Skeletal muscle satellite cell (primary cell): ENCODE measurements at regions not wholly inside any gene's neighbourhood (a gene's known extent, or its start where the extent isn't known, plus 50 kb on each side); places are given as distances from the start of the nearest gene placed in this dataset.

Experiments
- H3K27me3 ChIP-seq: 2 replicates; pipeline ENCODE4 v1.7.0; 2013; ENCODE audit warnings: low read length; ENCODE audit not compliant: control insufficient read depth, insufficient read depth
- H3K36me3 ChIP-seq: 2 replicates; pipeline ENCODE4 v1.7.0; 2013; ENCODE audit warnings: mild to moderate bottlenecking, control low read depth, low read length; ENCODE audit not compliant: insufficient read depth
- H3K4me1 ChIP-seq: 2 replicates; pipeline ENCODE4 v1.7.0; 2013; ENCODE audit warnings: low read length; ENCODE audit not compliant: control insufficient read depth, insufficient read depth
- H3K4me2 ChIP-seq: 2 replicates; pipeline ENCODE4 v1.7.0; 2013; ENCODE audit warnings: mild to moderate bottlenecking, low read length
- H3K4me3 ChIP-seq: 2 replicates; pipeline ENCODE4 v1.7.0; 2013; ENCODE audit warnings: low read length
- H3K9ac ChIP-seq: 2 replicates; pipeline ENCODE4 v1.7.0; 2013; ENCODE audit warnings: mild to moderate bottlenecking, low read depth, low read length, moderate library complexity
- H3K9me3 ChIP-seq: replicated peaks from 2 replicates; pipeline ENCODE4 v1.7.0; 2013; ENCODE audit warnings: mild to moderate bottlenecking, control low read depth, low read length

- no peak overlapping the region for H3K4me3 ChIP-seq
- H3K9ac ChIP-seq, result no peak overlapping the region
- no peak overlapping the region for H3K4me2 ChIP-seq
- H3K36me3 ChIP-seq, result no peaks in the 10 kb centered on the region
- no peaks in the 10 kb centered on the region for H3K4me1 ChIP-seq
- no peaks in the 10 kb centered on the region for H3K27me3 ChIP-seq
- H3K9me3 ChIP-seq, result no peaks in the 10 kb centered on the region
Measured at GRCh38 chr12:91370086-91370868, 187.7 kb upstream of the DCN start.

- no peaks in the 10 kb centered on the region for H3K4me1 ChIP-seq
- no peak overlapping the region for H3K4me2 ChIP-seq
- no peaks in the 10 kb centered on the region for H3K9me3 ChIP-seq
- no peak overlapping the region for H3K9ac ChIP-seq
- no peaks in the 10 kb centered on the region for H3K36me3 ChIP-seq
- no peaks in the 10 kb centered on the region for H3K27me3 ChIP-seq
- no peak overlapping the region for H3K4me3 ChIP-seq
Measured at GRCh38 chr12:91368613-91369012, 186.0 kb upstream of the DCN start.

GRCh38 chr12:91367234-91367849 is 184.7 kb upstream of the DCN start:
- Histone ChIP-seq H3K4me3 (no peak overlapping the region), H3K9ac (no peak overlapping the region), H3K4me1 (no peaks in the 10 kb centered on the region), H3K36me3 (no peaks in the 10 kb centered on the region), H3K27me3 (no peaks in the 10 kb centered on the region), H3K9me3 (no peaks in the 10 kb centered on the region), H3K4me2 (no peak overlapping the region)

- H3K27me3 ChIP-seq, result no peaks in the 10 kb centered on the region
Measured at GRCh38 chr12:91364471-91365184, 182.0 kb upstream of the DCN start.

GRCh38 chr12:91361864-91362263 is 179.2 kb upstream of the DCN start:
- peaks cover 3% of the 10 kb centered on the region for H3K4me1 ChIP-seq
- no peak overlapping the region for H3K4me3 ChIP-seq
- H3K27me3 ChIP-seq, result no peaks in the 10 kb centered on the region
- H3K36me3 ChIP-seq, result no peaks in the 10 kb centered on the region
- H3K4me2 ChIP-seq, result peak overlapping the region; percentile 64
- no peaks in the 10 kb centered on the region for H3K9me3 ChIP-seq
- H3K9ac ChIP-seq, result peak overlapping the region; percentile 41

More at GRCh38 chr12:91364471-91365184, 182.0 kb upstream of the DCN start:
- Histone ChIP-seq H3K36me3 (no peaks in the 10 kb centered on the region), H3K4me1 (peaks cover 3% of the 10 kb centered on the region), H3K9ac (no peak overlapping the region), H3K4me2 (no peak overlapping the region), H3K9me3 (no peaks in the 10 kb centered on the region), H3K4me3 (no peak overlapping the region)

- no peaks in the 10 kb centered on the region for H3K36me3 ChIP-seq
- H3K27me3 ChIP-seq, result no peaks in the 10 kb centered on the region
- peaks cover 15% of the 10 kb centered on the region for H3K4me1 ChIP-seq
- H3K9me3 ChIP-seq, result no peaks in the 10 kb centered on the region
- no peak overlapping the region for H3K4me2 ChIP-seq
- H3K9ac ChIP-seq, result no peak overlapping the region
- H3K4me3 ChIP-seq, result no peak overlapping the region
Measured at GRCh38 chr12:91357381-91357780, 174.8 kb upstream of the DCN start.

- H3K27me3 ChIP-seq, result no peaks in the 10 kb centered on the region
- no peak overlapping the region for H3K9ac ChIP-seq
- H3K9me3 ChIP-seq, result no peaks in the 10 kb centered on the region
- peaks cover 12% of the 10 kb centered on the region for H3K4me1 ChIP-seq
- H3K4me3 ChIP-seq, result no peak overlapping the region
- no peak overlapping the region for H3K4me2 ChIP-seq
- H3K36me3 ChIP-seq, result no peaks in the 10 kb centered on the region
Measured at GRCh38 chr12:91356405-91356804, 173.8 kb upstream of the DCN start.

- Histone ChIP-seq H3K4me1 (peaks cover 12% of the 10 kb centered on the region), H3K9me3 (no peaks in the 10 kb centered on the region), H3K4me2 (no peak overlapping the region), H3K36me3 (no peaks in the 10 kb centered on the region), H3K4me3 (no peak overlapping the region), H3K9ac (no peak overlapping the region), H3K27me3 (no peaks in the 10 kb centered on the region)
Measured at GRCh38 chr12:91355150-91356006, 172.8 kb upstream of the DCN start.

GRCh38 chr12:91353266-91353665 is 170.6 kb upstream of the DCN start:
- H3K4me3 ChIP-seq, result no peak overlapping the region
- no peaks in the 10 kb centered on the region for H3K36me3 ChIP-seq
- no peaks in the 10 kb centered on the region for H3K27me3 ChIP-seq
- peaks cover 12% of the 10 kb centered on the region for H3K4me1 ChIP-seq
- no peak overlapping the region for H3K4me2 ChIP-seq
- H3K9ac ChIP-seq, result no peak overlapping the region
- H3K9me3 ChIP-seq, result no peaks in the 10 kb centered on the region

- Histone ChIP-seq H3K4me3 (no peak overlapping the region), H3K27me3 (no peaks in the 10 kb centered on the region), H3K4me1 (no peaks in the 10 kb centered on the region), H3K9ac (no peak overlapping the region), H3K4me2 (no peak overlapping the region), H3K36me3 (no peaks in the 10 kb centered on the region), H3K9me3 (no peaks in the 10 kb centered on the region)
Measured at GRCh38 chr12:91349476-91349875, 166.9 kb upstream of the DCN start.
